Glomerular endothelial cell (primary cell): ENCODE measurements at regions not wholly inside any gene's neighbourhood (a gene's known extent, or its start where the extent isn't known, plus 50 kb on each side); places are given as distances from the start of the nearest gene placed in this dataset.

Source experiments
- DNase-seq: peaks from one replicate; pipeline ENCODE4 v3.0.0-alpha.2; 2011; ENCODE audit warnings: low read depth, low spot score; ENCODE audit errors: extremely low read depth

GRCh38 chr2:215609089-215610032 is 173.5 kb upstream of the FN1 start:
- DNase-seq: no peak

DNA sequence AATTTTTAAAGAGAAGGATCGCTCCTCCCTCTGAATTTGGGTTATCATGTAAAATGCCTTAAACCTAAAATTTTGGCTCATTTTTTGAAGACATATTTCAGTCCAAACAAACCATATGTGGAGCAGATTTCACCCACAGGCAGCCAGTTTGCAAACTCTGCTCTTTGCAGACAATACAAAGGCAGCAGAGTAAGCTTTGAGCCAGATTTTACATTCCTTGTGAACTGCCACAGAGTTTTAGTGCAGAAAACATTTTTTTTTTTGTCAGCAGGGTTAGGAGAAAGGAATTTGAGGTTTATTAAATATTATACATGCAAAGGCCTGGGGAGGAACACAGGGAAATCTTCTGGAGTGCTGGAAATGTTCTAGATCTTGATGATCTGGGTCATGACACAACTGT is 171.9 kb upstream of the FN1 start:
- no peak for DNase-seq

DNA sequence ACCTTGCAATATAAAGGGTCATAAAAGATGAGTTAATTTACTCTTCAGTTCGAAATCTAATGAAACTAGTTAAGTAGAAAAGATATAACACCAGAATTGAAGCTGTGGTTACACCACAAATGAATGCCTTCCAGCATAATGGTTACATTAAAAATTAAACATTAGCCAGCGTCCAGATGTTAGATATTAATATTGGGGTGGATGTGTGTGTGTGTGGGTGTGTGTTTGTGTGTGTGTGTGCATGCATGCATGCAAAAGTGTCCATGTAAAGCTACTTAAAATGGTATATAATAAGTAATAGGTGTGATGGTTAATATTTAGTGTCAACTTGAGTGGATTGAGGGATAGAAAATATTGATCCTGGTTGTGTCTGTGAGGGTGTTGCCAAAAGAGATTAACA is 170.4 kb upstream of the FN1 start:
- no peak for DNase-seq

GRCh38 chr2:215605214-215605613 is 169.3 kb upstream of the FN1 start:
- no peak for DNase-seq

DNA sequence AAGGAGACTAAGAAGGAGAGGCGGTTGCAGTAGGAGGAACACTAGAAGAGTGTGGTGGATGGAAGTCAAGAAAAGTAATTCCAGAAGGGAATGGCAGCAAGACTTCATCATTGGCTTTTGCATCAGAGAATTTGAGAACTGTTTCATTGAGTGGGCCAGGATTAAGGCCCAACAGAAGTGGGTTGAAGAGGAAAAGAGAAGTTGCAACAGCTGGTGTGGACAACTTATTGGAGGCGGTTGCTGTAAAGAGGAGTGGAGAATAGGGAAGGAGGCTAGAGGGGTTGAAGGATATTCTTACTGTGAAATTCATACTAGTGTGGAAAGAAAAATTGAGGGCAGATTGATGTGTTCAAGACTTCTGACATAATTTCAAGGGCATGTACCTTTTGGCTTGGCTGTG is 168.7 kb upstream of the FN1 start:
- no peak for DNase-seq

DNA sequence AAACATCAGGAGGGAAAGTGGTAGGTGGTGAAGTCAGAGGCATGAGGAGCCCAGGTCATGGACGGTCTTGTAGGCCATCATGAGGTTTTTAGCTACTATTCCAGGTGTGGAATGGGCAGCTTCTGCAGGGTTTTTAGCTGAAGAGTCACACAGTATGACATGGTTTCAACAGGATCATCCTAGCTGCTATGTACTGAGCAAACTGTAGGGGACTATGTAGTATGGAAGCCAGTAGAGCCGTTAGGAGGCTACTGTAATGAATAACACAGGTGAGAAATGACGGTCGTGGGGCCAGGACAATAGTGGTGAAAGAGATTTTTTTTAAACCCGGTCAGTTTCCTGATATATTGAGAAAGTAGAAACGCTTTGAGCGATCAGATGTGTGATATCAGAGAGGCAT is 167.6 kb upstream of the FN1 start:
- no peak for DNase-seq

GRCh38 chr2:215602997-215603396 is 167.1 kb upstream of the FN1 start:
- DNase-seq: no peak

DNA sequence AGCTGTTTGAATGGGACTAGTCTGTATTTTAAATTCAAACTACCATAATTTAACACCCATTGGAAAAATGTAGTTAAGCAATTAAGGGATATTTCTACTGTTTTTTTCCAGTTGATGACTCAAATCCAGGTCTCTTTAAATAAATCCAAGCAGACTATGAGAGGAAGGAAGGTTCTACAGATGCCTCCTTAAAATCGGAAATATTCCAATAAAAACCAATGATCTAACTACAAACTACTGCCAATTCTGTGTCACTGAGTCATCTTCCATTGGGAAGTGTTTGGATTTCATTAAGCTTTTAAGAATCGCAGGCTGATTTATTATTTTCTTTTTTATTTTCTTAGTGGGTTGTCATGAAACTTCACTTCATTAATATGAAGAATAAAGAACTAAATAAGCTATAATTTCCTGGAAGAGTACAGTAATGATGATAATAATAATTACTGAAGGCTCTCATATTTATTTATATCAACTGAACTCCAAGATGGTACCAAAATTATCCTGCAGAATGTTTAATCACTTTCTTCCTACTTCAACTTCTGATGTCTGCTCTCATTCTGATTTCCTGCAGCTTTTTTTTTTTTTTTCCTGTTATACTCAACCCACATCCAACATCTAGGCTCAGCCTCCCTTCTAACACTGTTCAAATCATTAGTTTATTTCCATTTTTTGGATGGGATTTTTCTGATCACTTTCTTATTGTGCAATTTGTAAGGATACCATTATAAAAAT is 166.3 kb upstream of the FN1 start:
- peak; percentile 77 for DNase-seq

DNA sequence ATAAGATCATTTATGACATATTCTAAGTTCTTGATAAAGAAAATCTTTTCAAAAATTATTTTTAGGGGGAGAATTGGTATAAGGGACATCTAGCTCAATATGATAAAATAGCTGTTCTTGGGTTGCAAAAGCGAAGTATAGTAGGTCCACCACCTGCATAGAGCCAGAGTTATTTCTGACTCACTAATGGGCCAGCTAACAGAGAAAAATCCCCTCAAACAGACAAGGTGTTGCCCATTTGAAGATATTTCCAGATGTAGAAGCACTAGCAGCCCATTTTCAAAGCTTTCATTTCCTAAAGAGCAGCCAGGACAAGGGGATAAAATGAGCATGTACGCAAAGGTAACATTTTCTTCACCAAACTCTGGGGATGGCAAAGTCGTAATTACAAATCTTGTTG is 165.7 kb upstream of the FN1 start:
- DNase-seq: no peak

DNA sequence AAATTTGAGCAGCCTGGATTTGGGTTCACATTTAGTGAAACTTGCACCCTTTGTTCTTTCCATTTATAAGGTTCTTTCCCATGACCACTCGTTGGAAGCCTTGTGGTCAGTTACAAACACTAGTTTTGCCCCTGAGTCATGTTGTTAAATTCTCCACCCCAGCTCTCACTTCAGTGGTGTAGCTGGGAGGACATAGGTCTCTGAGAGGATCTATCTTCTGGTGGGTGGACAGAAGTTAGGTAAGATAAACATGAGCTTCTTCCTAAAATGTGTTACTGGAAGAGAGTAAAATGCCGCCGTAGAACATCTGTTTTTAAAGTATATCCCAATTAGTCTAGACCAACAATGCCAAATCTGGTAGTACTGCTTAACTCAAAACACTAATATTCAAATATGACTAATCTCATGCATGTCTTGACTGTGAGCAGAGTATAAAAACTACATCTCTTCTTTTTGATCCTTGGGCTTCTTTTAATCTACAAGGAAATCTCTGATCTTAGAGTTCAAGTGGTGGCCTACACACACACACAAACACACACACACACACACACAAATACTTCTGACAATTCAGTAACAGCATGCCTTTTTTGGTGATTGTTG is 162.6 kb upstream of the FN1 start:
- no peak for DNase-seq

DNA sequence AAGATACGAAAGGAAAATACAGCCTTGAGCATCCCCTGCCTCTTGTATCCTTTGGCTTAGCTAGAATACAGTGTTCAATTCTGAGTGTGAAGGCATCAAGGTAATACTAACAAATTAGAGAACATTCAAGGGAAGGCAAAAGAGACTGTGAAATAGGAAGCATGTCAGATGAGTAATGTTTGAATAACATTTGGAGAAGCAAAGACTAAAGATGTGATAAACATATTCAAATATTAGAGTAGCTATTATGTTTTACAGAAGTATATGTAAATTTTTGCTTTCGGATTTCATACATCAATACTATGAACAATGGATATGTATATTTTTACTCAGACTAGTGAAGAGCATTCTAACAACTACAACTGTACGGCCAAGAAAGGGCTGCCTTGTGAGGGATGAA is 161.7 kb upstream of the FN1 start:
- DNase-seq: no peak

DNA sequence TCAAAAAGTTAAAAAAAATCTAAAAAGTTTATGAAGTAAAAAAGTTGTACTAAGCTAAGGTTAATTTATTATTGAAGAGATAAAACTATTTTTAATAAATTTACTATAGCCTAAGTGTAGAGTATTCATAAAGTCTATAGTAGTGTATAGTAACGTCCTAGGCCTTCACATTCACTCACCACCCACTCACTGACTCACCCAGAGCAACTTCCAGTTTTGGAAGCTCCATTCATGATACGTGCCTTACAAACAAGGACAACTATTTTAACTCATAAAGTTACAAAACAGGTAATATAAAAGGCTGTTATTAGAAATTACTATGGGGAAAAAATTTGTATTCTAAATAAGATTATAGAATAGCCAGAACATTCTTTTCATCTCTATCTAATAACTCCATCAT is 158.9 kb upstream of the FN1 start:
- DNase-seq: no peak

- no peak for DNase-seq
Measured at GRCh38 chr2:215590010-215590745, 154.3 kb upstream of the FN1 start.

- no peak for DNase-seq
Measured at GRCh38 chr2:215583881-215584280, 148.0 kb upstream of the FN1 start.

GRCh38 chr2:215579809-215580208 is 143.9 kb upstream of the FN1 start:
- no peak for DNase-seq

GRCh38 chr2:215577356-215577755 is 141.5 kb upstream of the FN1 start:
- DNase-seq: no peak

DNA sequence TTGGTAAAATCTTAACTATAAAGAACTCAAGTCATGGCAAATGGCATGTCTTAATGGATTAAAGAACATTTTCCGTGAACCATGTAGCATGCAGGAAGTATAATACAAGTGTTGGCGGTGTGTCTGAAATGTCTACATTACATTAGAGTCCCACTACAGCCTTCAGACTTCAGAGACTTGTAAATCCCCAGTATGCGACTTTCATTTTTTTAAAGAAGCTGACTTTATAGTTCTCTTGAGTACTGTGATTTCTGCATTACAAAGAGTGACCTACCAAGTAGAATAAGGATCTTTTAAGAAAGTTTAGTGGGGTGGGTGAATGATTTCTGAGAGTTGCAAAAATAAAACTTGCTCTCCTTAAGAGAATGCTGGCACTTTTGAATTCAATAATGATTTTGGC is 140.7 kb upstream of the FN1 start:
- DNase-seq: no peak

GRCh38 chr2:215573496-215573895 is 137.6 kb upstream of the FN1 start:
- no peak for DNase-seq

- DNase-seq: no peak
Measured at GRCh38 chr2:215572341-215572848, 136.5 kb upstream of the FN1 start.

DNA sequence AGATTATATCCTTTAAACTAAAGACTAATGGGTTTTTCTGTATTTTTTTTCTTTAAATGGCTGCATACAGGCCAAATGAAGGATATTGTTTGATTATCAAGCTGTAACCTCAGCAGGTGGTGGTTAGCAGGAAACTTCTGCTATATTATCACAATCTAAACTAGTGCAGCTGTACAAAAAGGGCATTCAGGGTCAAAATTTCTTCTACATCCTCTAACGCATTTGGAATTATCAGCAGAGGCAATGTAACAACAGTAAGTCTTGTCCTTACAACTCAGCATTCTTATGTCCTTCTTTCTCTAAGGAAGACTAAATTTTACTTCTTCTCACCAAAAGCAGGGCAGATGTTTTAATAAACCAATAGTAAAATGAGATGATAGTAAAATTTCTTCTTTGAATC is 135.8 kb upstream of the FN1 start:
- DNase-seq: peak; percentile 37

DNA sequence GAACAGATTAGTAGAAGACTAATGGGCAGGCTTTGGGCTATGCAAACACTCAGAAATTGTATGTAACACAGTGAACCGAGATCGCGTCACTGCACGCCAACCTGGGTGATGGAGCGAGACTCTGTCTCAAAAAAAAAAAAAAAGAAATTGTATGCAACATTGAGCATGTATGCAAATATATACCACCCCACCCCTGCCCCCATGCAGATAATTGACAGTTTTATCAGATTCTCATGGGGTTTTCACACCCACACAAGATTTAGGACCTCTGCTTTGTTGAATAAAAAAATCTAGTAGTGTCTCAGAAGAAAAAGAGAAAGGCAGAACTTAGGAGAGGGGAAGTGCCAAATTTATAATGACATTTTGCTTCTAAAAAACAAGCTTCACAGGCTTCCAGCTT is 131.6 kb upstream of the FN1 start:
- no peak for DNase-seq
